Esophagus mucosa (tissue), 1 donor: ENCODE measurements at regions not wholly inside any gene's neighbourhood (a gene's known extent, or its start where the extent isn't known, plus 50 kb on each side); places are given as distances from the start of the nearest gene placed in this dataset.

Experiments
- ATAC-seq: fragments of 200-7000 bp; cut with Tn5 transposase; one replicate; pipeline ENCODE4 v1.9.1; 2020
- donor health status: DM: yes; HTN: yes; CAD: no.

DNA sequence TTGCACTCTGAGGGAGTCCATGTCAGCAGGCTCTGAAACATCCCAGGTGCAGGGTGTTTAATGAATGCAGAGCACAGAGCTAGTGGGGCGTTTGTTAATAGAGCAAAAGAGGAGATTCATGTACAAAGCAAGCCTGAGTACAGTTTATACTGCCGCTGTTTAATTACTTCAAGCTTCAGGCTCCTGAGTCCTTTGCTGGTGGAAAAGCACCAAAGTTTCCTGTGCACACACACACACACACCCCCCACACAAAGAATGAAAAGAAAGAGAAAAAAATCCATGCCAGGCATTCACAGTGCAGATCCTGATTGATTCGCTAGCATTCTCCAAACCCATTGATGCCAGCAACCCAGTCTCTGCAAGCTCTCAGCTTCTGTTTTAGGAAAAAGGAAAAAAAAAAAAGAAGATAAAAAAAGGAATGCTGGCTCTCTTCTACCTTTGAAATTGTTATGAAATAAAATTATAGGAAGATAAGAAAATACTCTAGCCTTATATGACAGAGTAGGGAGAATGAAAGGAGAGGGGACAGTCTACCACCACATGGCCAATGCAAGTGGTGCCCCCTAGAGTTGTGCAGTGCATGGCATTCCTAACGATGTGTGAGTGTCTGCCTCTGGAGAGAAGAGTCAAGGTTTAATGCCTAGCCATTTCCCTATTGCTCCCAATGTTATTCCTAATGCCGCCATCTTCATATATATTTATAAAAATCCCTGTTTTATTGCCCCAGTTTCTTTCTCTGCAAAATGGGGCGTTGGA, 216.5 kb downstream of the TMEM114 start:
- no peak for ATAC-seq

DNA sequence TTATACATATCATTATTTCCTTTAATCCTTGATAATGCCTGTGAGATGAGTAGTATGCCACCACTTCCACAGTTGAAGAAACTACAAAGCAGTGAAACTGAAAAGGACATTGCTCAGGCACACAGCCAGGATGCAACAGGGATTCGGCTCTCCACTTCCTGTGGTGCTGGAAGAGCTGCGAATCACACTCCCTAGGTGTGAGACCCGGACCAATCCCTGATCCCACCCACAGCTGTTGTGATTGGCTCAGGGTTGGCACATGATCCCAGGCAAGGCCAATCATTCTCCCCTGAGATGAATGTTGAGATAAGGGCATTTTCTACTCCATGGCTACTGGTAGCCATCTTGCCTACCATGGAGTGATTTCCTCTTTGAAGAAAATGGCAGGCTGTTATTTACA, 218.2 kb downstream of the TMEM114 start:
- no peak for ATAC-seq

DNA sequence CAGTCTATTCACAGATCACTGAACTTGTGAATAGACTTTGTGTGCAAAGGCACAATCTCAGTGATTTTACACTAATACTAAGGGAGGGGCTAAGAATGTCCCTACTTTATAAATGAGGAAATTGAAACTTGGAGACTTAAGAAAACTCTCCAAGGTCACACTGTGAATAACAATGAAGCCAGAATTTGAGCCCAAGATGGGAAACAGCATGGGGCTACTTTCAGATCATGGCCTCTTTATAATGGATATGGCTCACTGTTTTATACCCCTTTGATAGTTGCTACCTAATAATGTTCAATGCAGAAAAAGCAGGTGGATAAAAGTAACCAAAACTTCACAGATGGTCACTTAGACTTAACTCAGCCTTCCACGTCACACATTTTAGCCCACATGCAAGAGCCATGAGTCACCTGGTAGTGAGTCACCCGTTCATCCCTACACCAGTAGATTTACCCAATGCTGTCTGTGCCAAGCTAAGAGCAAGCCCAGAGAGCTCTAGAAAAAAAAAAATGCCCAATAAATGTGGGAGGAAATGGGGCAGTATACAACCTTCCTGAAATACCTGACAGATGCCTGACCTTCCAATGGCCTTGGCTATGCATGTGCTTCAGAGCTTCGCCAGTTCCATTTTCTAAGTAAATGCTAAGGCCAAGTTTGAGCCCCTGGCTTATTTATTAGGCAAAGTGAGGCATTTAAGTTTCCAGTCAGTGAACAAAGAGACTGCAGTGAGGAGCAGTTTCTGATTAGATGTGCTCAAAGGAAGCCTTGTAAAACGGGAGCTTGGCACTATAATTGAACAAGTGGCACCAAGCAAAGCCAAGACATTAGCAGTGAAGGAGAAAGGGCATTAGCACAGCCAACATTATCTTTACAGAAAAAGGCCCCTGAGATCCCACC, 219.7 kb downstream of the TMEM114 start:
- no peak for ATAC-seq

DNA sequence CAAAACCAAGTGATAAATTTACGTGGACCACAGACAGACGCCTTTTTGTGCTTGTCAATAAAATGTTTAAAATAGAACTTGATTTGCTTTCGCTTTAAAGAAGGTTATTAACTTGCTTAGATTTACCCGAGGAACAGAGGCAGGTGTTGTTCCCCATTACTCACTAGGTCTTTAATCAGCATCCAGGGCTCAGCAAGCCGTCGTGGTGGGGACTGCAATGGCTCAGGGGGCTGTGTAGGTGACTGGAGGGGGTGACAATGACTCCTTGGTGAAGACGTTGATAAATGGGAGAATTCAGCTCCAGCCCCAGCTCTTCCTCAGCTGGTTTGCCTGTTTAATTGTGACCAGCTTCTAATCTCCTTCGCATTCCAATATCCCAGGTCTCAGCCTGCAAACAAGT, 231.4 kb downstream of the TMEM114 start:
- ATAC-seq = no peak

DNA sequence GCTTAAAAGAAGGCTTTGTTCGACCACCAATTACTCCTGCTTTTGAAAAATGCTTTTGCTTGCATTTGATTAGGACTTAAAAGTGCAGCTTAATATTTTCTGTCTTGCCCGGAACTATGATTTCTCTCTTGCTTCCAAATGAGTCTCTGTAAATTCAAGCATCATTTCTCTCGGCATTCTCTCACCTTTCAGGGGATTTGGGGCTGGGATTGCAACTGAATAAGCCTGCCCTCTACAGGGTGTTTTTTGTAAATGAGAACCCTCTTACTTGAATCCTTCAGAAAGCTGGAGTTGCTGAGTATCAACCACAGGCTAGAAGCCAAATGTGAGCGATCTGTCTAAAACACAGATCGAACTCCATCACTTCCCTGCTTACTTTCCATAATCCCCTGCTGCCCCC, 234.6 kb downstream of the TMEM114 start:
- no peak for ATAC-seq

DNA sequence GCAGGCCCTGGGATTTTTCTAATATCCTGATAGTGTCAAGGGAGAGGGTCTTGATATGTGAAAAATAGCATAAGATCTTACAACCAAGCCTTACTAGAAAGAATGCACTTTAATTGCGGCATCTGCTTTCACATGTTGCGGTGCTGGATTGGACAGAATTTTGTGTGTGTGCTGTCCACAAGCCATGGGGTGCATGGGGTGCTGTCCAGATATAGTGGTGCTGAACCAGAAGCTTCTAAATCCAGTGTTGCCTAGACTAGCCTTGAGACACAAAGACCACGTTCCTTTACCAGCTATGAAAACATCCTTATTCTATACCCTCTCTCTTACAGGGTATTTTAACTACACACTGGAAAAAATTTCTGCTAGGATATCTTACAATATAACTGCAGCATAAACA, 244.0 kb downstream of the TMEM114 start:
- no peak for ATAC-seq

DNA sequence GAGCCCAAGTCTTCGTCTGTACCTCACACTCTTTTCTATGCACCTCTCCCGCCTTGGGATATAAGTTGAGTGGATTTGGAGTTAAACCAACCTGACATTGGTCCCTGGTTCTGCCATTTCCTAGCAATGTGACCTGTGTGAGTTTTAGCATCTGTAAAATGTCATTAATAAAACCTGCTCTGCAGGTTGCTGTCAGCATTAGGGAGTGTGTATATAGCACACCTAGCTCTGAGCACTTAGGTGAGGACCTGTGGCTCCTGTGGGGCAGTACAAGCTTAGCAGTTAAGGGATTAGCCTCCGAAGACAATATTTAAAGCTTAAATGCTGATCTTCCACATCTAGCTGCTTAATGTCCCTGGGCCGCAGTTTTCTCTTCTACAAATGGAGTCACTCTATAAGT, 248.0 kb downstream of the TMEM114 start:
- ATAC-seq = no peak

DNA sequence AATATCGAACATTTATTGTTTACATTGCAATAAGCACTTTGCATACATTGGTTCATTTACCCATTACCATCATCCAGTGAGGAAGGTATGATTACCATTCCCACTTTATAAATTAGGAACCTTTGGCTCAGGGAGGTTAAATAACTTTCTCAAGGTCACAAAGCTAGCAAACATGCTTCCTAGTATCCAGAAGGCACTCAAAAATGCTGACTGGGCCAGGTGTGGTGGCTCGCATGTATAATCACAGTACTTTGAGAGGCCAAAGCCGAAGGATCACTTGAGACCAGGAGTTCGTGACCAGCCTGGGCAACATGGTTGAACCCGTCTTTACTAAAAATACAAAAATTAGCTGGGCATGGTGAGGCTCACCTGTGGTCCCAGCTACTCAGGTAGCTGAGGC, 259.6 kb downstream of the TMEM114 start:
- no peak for ATAC-seq

DNA sequence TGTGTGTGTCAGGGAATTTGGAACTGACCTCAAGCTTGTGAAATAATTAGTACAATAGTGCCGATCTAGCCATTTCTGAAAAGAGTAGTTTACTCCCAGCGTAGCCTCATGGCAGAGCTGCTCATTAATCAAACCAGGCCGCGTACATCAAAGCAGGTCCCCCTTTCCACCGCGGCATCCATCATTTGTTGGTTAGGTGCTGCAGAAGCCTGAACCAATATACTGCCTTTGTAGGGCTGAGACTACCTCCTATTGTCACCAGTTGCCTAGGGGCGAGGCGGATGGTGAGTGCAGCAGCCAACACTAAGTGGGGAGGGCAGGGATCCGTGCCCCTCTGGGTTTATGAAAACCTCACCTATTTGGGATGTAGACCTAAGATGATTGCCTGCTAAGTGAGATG, 264.1 kb downstream of the TMEM114 start:
- ATAC-seq = no peak

DNA sequence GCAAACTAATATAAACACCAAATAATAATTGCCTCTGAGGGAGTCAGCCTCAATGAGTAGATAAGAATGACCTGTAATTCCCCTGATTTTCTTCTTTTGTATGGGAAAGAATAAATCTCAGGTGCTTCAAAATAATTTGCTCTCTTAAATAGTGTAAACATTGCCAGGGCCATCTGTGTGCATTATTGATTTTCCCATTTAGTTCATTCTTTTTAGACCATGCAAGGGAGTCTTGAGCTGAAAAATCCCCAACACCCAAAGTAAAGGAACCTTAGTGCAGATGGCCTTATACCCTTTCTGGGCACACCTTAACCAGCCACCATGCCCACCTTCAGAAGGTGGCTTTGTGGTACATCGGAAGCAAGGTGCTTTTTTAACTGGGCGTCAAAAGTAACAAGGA, 267.2 kb downstream of the TMEM114 start:
- no peak for ATAC-seq

DNA sequence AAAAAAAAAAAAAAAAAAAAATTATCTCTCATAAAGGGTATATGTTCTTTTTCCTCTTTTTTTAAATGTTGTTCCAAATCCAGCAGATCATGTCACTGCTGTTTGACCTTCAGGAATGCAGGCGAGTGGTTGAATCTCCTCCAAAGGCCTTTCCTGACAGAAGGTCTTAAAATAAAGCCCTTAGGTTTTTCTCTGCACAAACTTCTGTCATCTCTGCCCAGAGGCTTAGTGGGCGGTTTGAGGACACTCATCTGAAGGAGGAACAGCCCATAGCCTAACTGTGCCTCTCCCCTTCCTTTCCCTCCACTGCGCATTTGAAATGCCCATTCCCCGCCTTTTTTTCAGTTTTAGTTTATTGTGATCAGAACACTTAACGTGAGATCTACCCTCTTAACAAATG, 270.2 kb downstream of the TMEM114 start:
- ATAC-seq = no peak

DNA sequence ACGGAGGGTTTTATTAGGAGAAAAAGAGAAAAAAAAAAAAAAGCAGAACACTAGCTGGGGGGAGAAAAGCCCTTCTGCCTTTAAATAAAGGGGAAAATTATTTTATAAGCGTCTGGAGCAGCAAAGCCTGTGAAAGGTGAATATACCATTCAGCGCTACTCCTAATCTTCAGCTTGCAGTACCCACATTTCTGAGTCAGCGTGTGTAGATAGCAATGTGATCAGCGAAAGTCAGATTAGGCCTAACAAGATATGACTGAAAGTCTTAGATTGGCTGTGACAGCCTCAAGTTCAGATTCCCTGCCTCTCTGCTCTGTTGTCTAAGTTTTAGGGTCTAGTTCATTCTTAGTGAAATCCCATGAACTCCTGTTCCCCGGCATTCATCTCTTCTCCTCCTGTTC, 279.5 kb downstream of the TMEM114 start:
- ATAC-seq = no peak

DNA sequence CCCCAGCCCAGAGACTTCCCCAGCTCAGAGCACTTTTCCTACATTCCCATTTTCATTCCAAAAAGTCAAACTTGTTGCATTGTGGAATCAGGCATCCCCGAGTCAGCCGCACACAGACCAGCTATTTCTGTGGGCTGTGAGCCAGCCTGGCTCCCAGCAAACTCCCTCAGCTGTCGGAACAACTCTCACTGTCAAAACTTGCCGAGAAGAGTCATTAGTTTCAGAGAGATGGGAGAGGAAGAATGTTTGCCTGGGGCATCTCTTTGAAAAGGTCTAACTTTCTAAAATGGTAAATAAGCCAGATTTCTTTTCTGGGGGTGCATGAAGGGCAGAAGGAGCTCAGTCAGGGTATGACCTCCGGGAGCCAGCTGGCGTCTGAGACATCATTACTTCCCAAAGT, 280.0 kb downstream of the TMEM114 start:
- ATAC-seq = no peak

DNA sequence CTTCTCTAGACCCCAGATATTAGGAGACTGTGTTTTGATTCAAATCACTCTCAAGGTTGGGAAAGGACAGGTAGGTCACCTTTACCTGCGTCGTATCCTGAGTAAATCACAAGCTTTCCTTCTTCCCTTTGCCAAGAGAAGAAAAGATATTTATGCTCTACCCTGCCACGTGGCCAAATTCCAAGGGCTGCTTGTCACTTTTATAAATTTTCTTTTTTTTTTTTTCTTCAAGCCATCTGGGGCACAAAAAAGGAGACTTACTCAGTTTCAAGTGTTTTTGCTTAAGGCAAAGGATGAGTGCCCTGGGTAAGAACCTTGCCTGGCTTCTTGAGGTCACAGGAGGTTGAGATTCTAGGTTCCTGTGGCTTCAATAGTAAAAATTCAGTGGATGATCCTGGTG, 285.1 kb downstream of the TMEM114 start:
- ATAC-seq = no peak

DNA sequence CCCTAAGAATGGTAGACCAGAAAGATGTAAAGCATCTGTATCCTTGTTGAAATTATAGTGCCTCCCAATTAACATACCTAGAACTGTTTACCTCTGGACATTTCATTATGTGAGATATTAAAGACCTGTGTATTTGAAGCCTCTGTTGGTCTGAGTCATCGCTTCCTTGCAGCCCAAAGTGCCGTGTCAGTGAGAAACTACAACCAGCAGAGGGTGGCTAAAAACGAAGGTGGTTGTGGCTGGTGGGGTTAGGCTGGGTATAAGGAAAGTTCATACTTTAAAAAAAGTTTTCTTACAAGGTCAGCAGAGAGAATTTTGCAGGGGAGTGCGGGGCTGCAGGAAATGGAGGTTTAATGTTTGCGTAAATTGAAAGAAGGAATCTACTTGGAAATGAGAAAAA, 290.7 kb downstream of the TMEM114 start:
- no peak for ATAC-seq

DNA sequence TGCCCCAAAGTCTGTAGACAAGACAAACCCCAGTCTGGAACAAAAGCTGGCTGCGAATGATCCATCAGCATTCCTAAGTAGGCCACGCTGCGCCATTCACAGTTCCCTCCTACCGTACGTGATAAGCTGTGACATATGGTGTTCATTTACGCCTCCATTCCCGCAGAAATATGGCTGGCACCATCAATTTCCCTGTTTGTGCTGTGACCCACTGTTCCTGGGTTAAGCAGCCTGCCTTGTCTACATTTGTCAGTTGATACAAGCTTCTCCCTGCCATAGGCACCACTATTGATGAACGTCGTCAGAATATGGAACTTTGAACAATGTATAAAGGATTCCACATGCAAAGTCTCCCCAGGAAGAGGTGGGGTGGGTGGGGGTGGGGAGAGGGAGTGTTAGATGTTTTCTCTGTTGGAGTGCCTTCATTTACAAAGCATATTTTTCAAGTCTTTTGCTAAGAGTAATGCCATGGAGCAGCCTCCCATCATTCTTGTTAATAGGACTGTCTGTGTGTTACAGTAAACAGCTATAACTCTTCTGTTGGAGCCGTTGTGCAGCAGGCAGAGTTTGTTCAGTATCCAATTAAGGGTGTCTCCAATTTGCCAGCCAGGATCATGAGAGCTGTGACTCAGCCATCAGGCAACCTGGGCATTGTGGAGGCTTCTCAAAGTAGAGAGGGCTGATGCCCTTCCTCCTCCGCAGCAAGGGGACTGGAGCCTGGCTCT, 294.6 kb downstream of the TMEM114 start:
- no peak for ATAC-seq

DNA sequence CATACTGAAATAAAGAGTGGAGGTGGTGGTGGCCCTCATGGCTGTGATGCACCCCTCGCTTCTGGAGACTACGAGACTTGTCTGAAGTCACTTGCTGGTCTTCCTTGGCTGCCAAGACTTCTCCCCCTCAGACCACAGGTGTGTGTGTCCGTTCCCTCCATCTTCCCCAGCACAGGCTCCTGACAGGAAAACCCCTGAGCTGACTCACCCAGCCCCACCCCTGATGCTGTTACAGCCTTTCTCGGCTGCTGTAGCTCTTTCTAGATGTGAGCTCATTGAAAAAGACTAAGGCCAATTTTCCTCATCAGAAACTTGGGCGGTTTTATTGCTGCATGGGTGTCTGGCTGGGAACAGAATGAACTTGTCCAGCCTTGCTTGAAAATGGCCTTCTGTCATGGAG, 296.9 kb downstream of the TMEM114 start:
- ATAC-seq = no peak

DNA sequence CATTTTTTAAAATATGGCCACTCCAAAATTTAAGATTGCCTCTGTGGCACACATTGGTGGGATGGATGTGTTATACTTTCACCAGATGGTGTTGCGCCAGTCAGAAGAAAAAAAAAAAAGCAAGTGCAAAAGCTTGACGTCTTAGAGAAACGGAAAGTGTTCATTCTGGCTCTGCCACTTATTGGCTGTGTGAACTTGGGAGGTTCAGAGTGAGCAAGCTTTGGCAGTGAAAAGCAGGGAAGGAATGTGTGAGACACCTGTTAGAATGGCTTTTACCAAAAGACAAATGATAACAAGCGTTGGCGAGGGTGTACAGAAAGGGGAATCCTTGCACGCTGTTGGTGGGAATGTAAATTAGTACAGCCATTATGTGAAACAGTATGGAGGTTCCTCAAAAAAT, 298.0 kb downstream of the TMEM114 start:
- ATAC-seq = no peak

DNA sequence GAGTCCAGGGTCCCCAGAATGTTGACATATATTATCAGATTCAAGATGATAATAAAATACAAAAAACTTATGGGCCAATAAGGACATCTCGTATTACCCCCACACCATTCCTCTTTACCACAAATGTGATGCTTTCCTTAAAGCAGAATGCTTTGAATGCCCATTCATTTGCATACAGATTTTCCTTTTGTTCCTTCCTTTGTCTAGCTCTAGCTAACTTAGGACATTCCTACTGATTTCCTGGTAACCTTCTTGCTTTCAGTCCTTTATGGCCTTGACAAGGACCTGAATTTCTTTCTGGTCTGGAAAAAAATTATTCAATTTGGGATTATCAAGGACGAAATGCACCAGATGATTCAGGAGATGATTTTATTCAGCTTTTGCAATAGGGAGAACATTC, 304.0 kb downstream of the TMEM114 start:
- no peak for ATAC-seq

DNA sequence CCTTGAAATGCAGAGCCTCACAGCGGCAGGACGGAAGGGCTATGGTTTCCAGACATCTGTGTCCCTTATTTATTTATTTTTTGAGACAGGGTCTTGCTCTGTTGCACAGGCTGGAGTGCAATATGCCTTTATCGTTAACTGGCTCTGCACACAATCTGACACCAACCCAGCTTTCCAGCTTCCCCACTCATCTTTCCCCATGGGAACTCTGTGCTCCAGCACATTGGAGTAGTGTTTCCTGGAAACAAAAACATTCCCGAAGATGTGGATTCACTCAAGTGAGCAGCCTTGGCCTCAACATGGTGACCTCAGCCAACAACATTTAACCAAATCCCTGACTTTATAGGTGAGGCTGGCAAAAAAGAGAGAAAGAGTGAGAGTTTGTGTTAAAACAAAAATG, 307.1 kb downstream of the TMEM114 start:
- no peak for ATAC-seq

DNA sequence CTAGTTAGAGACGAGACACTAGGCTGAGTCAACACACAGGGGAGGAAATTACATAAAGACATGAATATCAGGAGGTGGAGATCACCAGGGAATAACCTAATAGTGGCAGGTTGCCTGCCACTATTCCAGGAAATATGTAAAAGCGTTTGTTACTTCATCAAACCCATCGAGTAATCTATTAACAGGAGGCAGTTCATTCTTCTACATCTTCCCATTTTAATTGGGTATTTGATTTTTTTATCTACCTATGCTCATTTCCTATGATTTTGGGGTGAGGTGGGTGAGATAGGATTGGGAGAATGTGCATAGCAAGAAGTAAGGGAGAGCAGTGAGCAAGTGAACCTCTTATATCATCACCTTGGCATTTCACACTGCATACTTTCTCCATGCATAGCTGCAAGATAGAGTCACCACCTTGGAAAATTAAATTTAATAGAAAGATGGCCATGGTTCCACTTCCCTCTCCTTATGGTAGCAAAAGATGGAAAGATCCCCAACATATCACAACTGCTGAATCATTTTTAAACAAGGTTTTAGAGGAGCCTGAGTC, 312.2 kb downstream of the TMEM114 start:
- no peak for ATAC-seq

DNA sequence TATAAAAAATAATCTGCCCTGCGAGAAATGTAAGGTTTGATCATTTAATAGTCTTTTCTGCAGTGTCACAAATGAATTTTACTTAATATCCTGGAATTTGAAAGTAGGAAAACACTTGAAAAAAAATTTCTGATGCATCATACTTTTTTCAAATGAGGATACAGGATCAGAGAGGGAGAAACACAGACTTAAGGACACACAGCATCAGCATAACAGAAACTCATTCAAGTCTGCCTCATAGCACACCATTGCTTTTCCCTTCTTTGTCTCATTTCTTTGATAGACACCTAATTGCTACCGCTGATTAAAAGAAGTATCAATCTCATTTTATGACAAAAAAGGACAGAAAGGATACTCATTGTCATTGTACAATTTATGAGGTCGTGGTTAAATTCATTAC, 319.0 kb downstream of the TMEM114 start:
- no peak for ATAC-seq

DNA sequence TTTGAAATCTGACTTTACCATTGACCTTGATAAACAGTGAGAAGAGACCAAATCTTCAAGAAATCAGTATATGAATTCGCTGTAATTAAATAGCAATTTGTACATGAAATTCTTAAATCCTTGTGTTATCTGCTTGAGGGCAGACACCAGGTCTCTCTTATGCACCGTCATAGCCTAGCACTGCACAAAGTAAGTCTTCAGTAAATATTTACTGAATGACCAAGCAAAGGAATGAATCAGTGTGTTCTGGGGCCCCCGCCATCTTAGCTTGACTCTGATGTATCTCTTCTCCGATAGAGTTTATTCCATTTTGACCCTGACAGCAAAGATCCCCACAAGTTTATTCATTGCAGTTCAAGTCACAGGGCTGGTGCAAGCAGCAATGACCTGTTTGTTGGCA, 328.0 kb downstream of the TMEM114 start:
- ATAC-seq = no peak
